GM12892 (cell line): ENCODE measurements at regions not wholly inside any gene's neighbourhood (a gene's known extent, or its start where the extent isn't known, plus 50 kb on each side); places are given as distances from the start of the nearest gene placed in this dataset.

Experiments
- DNase-seq: peaks from one replicate; pipeline ENCODE4 v3.0.0; 2011; ENCODE audit not compliant: insufficient read length
- FAIRE-seq: peaks from 2 replicates; lab custom pipeline; 2011; peaks lifted over from hg19 to GRCh38; lab: Jason Lieb, UNC
- POLR2A ChIP-seq: IDR thresholded peaks from 2 replicates; pipeline ENCODE4 v1.6.1; 2011; ENCODE audit warnings: low read depth, low read length, control low read depth
- POLR2AphosphoS5 ChIP-seq: IDR thresholded peaks from 2 replicates; pipeline ENCODE4 v1.6.1; 2011; ENCODE audit warnings: low read depth, low read length, control low read depth
- TAF1 ChIP-seq: IDR thresholded peaks from 2 replicates; pipeline ENCODE4 v1.6.1; 2011; ENCODE audit warnings: low read depth, mild to moderate bottlenecking, control low read depth, low read length, borderline replicate concordance

DNA sequence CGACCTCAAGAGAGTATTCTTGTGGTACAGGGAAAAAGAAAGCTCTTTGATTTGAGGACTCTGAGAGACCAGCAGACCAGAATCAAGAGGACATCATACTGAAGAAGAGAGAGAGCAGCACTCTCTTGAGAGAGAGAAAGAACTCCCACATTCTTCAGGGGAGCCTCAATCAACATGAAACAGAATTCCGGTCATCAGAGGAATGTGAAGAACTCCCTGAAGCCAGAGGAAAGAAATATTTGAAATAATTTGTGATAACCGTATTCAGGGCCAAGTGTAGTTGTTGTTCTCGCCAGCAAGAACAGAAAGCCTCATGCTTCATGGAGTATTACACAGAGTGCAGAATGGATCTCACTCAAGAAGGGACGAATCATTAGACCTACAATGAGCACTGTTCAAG, 363.8 kb upstream of the TMEM132C start:
- DNase-seq (no peak), FAIRE-seq (no peak)

DNA sequence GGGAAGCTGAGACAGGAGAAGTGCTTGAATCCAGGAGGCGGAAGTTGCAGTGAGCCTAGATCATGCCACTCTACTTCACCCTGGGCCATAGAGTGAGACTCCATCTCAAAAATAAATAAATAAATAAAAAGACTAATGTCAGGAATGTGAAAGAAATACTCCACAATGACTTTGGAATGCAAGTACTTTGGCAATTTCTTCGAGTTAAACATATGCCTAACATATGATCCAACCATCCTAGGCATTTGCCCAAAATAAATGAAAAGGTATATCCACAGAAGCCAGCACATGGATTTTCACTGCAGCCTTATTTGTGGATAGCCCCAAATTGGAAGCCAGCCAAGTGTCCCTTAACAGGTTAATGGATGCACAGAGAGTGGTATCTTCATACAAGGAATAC, 357.9 kb upstream of the TMEM132C start:
- TF ChIP-seq TAF1 (no peak), POLR2AphosphoS5 (no peak), POLR2A (no peak)
- DNase-seq: no peak
- FAIRE-seq: no peak

More for the DNA sequence above, 363.8 kb upstream of the TMEM132C start:
- TF ChIP-seq TAF1 (no peak), POLR2A (no peak), POLR2AphosphoS5 (no peak)

DNA sequence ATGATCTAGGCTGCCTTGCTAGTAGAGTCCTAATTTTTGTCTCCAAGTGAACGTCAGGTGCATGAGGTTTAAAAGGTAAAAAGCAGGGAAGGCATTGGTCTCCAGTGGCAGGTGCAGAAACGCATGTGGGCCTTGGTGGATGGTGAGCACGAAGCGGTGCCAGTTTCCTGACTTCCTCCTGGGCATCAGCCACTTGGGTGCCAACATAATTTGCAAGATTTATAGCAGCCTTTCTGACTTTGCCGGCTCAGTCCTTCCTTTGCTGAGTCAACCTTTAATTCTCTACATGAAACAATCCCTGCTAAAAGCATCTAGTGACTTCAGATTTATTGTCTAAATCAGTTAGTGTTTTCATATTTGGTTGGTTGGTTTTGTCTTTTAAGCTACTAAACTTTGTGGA, 355.7 kb upstream of the TMEM132C start:
- DNase-seq (no peak), FAIRE-seq (no peak)
- no peak for TF ChIP-seq POLR2A
- no peak for TF ChIP-seq POLR2AphosphoS5
- no peak for TF ChIP-seq TAF1

DNA sequence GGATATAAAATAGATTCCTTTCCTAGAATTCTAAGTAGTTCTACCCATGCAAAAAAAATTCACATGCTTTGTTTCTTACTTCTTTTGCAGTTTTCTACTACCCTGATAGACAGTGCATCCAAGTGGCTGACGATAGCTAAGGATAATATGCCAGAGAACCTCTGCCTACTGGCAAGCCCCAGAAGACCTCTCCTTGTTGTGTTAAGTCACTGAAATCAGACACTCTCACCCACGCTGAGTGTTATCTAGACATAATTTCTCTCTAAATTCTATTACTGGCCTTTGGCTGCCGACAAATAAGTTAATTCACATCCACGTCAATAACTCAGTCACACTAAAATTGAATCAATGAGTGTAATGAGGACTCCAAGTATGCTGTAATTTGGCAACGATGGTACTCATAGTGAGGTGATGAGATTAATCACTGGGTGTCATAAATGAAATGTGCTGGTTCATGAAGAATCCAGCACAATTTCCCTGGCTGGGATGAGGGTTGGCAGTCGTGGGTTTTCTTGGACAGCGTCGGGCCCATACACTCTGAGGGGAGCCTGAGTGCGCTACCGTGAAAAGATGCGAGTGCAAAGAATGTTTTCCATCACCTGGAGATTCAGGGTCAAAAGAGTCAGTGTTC, 354.8 kb upstream of the TMEM132C start:
- TF ChIP-seq TAF1 (no peak), POLR2A (no peak), POLR2AphosphoS5 (no peak)
- FAIRE-seq (no peak), DNase-seq (no peak)

DNA sequence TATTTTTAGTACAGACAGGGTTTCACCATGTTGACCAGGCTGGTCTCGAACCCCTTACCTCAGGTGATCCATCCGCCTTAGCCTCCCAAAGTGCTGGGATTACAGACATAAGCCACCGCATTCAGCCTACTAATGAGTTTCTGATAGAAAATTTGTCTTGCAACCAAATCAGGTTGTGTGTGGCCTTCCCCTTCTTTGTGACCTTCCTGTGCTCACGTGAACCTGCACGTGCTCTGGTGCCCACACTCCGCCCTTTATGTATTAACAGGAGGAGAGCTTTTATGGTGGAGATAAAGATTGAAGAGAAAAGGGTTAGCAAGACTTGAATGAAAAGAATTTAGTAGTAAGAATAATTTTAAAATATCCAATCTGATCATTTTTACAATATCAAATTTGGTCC, 343.5 kb upstream of the TMEM132C start:
- DNase-seq (no peak), FAIRE-seq (no peak)
- no peak for TF ChIP-seq POLR2AphosphoS5
- no peak for TF ChIP-seq TAF1

DNA sequence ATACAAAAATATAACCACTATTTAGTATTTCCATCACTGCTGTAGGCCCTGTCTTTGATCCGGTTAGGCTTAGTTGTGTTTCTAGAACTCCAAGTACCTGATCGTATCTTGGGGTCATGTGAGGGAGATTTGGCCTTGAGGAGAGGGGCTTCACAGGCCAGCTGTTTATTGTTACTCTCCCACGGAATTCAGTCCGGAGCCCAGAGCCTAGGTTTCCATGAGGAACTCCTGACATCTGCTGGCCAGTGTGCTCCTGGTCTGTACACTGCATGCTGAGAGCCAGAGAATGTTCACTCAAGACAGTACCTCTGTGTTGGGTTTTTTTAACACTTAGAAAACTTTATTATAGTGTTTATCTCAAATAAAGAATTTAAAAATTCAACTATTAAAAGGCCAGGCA, 341.0 kb upstream of the TMEM132C start:
- FAIRE-seq (no peak), DNase-seq (no peak)
- TF ChIP-seq POLR2AphosphoS5 (no peak), TAF1 (no peak)

DNA sequence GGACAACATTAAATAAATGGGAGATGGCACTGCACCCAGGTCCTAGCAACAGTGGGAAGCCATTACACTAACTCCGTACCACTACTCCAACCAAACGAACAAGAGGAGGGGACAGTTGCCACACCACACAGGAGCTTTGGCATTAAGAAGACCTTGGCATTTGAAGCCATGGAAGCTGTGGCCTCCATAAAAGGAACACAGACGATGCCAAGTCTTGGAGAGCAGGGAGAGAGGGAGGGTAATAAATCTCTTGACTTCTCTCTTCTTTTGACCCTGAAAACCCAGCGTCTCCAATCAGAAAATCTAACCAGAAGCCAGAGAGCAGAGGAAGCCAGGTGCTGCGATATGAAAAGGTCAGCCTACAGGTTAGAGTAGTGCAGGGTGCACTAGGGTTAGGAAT, 338.8 kb upstream of the TMEM132C start:
- FAIRE-seq (no peak), DNase-seq (no peak)
- TF ChIP-seq POLR2AphosphoS5 (no peak), POLR2A (no peak), TAF1 (no peak)

DNA sequence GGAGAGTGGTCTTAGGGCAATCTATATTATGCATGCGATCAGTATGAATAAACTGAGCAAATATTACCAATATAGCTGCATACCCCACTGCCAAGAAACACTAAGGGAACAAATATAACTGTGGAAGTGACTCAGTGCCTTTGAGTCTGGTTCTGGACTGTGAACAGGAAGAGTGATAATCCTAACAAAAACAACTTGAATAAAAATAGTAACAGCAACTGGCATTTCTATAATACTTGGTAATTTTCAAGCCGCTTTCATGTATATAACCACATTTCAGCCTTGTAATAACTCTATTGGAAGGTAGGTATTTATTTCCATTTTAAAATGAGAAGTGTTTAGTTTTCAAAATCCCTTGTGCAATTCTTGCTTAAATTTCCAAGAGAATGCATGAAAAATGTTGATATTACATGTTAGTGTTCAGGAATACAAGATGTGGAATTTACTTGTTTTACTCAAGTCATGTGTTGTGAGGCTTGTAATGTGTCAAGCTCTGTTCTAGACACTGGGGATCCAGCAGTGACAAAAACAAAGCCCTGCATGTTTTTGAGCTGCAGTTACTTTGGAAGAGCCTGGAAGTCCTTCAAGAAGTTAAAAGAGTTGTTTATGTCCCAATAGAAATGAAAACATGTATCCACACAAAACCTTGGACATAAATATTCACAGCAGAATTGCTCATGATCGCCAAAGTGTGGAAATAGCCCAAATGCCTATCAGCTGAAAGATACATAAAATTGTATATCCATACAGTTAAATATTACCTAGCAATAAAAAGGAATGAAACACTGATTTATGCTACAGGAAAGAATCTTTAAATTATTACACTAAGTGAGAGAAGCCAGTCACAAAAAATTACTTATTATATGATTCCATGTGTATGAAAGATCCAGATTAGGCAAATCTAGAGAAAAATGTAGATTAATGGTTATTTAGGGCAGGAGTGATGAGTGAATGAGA, 338.1 kb upstream of the TMEM132C start:
- DNase-seq: no peak
- FAIRE-seq: no peak
- no peak for TF ChIP-seq POLR2A
- no peak for TF ChIP-seq TAF1
- TF ChIP-seq POLR2AphosphoS5: no peak

DNA sequence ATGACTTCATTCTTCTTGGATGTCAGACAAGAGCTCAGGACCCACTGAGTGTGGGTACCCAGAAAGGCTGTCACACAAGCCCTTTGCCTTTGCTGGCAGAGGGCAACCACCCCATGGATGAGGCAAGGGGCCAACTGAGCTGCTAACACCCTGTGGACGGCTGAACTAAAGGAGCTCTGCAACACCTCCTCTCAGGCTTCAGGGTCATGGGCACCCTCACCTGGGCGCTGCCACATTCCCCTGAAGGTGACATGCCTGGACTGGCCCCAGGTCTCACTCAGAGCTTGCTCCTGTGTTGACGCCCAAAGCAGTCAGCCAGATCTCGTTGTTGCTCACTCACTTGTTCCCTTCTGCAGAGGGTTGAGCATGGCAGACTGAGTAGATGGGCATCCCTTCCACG, 336.8 kb upstream of the TMEM132C start:
- TF ChIP-seq POLR2A: no peak
- FAIRE-seq (no peak), DNase-seq (no peak)

DNA sequence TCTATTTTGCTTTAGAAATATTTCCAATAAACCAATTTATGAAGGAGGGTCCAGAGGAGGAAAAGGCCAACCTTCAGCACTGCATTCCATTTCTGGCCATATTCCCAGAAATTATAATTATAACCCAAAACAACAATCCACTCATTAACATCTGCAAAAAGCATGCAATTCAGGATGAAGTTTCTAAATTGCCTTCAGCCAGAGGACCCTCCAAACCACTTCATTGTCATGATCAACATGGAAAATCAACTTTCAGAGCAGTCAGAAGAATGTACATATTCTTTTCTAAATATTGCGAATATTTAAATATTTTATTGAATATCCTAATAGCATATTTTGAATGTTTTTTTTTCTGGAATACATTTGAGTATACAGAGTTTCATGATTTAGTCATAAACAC, 332.6 kb upstream of the TMEM132C start:
- DNase-seq: no peak
- no peak for TF ChIP-seq TAF1
- TF ChIP-seq POLR2A: no peak
- TF ChIP-seq POLR2AphosphoS5: no peak
- no peak for FAIRE-seq

DNA sequence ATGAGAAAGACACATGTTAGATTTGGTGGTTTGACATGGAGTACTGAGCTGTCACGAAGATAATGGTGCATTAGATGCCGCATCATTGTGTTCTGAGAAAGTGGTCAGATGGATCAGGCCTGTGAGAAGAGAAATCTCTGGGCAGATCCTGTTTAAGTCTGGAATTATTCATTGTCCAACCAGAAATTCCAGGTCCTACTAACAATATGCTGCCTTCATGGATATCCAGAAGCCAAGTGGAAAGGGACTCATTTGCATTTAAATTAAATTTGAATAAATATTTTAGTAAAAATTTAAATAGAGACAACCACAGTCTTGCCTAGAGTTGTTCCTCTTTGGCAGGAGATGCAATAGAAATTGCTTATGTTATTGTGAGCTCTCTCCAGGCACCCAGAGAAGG, 330.5 kb upstream of the TMEM132C start:
- FAIRE-seq: no peak
- no peak for TF ChIP-seq POLR2AphosphoS5
- TF ChIP-seq TAF1: no peak
- DNase-seq: no peak

DNA sequence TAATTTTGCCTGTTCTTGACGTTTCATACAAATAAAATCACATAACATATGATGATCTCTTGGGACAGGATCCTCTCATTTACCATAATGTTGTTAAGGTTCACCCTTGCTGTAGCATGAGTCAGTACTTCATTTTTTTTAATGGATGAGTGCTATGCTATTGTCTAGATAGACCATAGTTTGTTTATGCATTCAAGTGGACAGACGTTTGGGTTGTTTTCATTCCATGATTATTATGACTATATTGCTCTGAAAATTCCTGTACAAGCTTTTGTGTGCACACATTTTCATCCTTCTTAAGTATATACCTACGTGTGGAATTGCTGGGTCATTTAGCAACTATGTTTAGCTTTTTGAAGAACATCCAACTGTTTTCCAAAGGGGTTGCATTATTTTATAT, 325.6 kb upstream of the TMEM132C start:
- DNase-seq (no peak), FAIRE-seq (no peak)

More for the DNA sequence above, 325.6 kb upstream of the TMEM132C start:
- TF ChIP-seq POLR2AphosphoS5 (no peak), POLR2A (no peak), TAF1 (no peak)
